BLaER1 treated with 17β-estradiol and CSF1 and Interleukin-3, amounts not matched to agents 10 nM and 100 nM (cell line): ENCODE measurements at regions not wholly inside any gene's neighbourhood (a gene's known extent, or its start where the extent isn't known, plus 50 kb on each side); places are given as distances from the start of the nearest gene placed in this dataset.

Experiments
- H3K27ac ChIP-seq, 11 experiments: shearing (Covaris generic); formaldehyde crosslinking; 2 replicates each; pipeline ENCODE4 v1.8.1; 2022
- H3K27me3 ChIP-seq, 11 experiments: shearing (Covaris generic); formaldehyde crosslinking; 2 replicates each; pipeline ENCODE4 v1.8.1; 2022
- H3K36me3 ChIP-seq, 11 experiments: shearing (Covaris generic); formaldehyde crosslinking; 2 replicates each; pipeline ENCODE4 v1.8.1; 2022
- H3K4me1 ChIP-seq, 10 experiments: shearing (Covaris generic); formaldehyde crosslinking; 2 replicates each; pipeline ENCODE4 v1.8.1; 2022
- H3K4me2 ChIP-seq, 11 experiments: shearing (Covaris generic); formaldehyde crosslinking; 2 replicates each; pipeline ENCODE4 v1.8.1; 2022
- H3K4me3 ChIP-seq, 10 experiments: shearing (Covaris generic); formaldehyde crosslinking; 2 replicates each; pipeline ENCODE4 v1.8.1; 2022
- H3K9ac ChIP-seq, 11 experiments: shearing (Covaris generic); formaldehyde crosslinking; 2 replicates each; pipeline ENCODE4 v1.8.1; 2022
- H3K9me3 ChIP-seq, 11 experiments: shearing (Covaris generic); formaldehyde crosslinking; replicated peaks in 1 of 11; 2 replicates each; pipeline ENCODE4 v1.8.1; 2022
- H4K20me1 ChIP-seq, 11 experiments: shearing (Covaris generic); formaldehyde crosslinking; 2 replicates each; pipeline ENCODE4 v1.8.1; 2022
- Cebpa-rat ChIP-seq, 11 experiments: shearing (Covaris generic); IDR thresholded peaks; 2 replicates each; pipeline ENCODE4 v1.8.1; 2022

DNA sequence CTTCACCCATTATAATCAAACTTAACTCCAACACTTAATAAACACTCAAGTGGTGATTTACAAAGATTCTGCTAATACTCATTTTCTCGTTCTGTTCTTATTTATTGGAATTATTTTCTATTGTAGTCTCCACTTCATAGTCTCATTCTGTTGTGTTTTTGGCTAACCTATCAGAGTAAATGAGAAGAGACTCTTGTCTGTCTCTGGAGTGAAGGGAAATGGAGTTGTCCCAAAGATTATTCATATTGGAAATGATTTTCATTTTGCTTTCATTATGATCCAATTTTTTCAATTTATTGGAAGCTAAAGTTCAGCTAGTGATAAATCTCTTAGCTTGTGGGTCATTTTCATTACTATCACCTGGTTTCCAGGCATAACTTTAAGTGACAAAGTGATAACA lies 454.9 kb upstream of the JAG1 start:
- no peaks in the 10 kb centered on the region for H3K9me3 ChIP-seq
- no peak for TF ChIP-seq Cebpa-rat (IDR thresholded peaks at IDR 0.05)
- H3K27ac ChIP-seq = no peak overlapping the region
- H3K36me3 ChIP-seq = no peaks in the 10 kb centered on the region
- H3K27me3 ChIP-seq = no peaks in the 10 kb centered on the region
- H3K4me3 ChIP-seq = no peak overlapping the region
- peaks cover 0 to 18% (median 0%) of the 10 kb centered on the region in 10 experiments; a peak in 6 of 20 replicates for H3K4me1 ChIP-seq
- H3K4me2 ChIP-seq = no peak overlapping the region
- H4K20me1 ChIP-seq = no peaks in the 10 kb centered on the region
- H3K9ac ChIP-seq = no peak overlapping the region

- Histone ChIP-seq H4K20me1 (no peaks in the 10 kb centered on the region), H3K4me3 (no peak overlapping the region), H3K27ac (no peak overlapping the region), H3K9me3 (no peaks in the 10 kb centered on the region), H3K4me1 (no peaks in the 10 kb centered on the region), H3K27me3 (no peaks in the 10 kb centered on the region), H3K4me2 (no peak overlapping the region), H3K36me3 (no peaks in the 10 kb centered on the region), H3K9ac (no peak overlapping the region)
- TF ChIP-seq Cebpa-rat (IDR thresholded peaks at IDR 0.05) = no peak
Measured at GRCh38 chr20:11130554-11131166, 456.9 kb upstream of the JAG1 start.

DNA sequence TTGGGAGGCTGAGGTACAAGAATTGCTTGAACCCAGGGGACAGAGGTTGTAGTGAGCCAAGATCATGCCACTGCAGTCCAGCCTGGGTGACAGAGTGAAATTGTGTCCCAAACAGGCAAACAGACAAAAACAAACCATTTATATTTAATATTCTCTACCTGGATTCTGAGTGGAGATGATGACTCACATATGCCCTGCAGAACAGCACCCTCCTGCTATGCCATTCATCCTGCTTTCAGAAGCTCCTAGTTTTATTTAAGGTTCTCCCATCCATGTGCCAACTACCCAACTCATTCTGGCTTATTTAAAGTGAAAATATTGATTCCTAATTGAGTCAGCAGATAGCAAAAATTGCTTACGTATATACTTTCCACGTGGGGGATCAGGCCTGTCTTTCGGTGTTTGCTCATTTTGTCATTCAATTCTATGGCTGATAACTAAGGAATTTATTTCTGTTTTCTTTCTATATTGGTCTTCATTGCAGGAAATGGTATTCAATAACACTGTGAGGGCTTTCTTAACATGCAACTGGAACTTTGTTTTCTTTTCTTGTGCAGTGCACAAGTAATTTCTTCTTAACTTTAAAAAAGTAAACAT lies 459.1 kb upstream of the JAG1 start:
- H4K20me1 ChIP-seq = no peaks in the 10 kb centered on the region
- H3K27me3 ChIP-seq = no peaks in the 10 kb centered on the region
- no peak for TF ChIP-seq Cebpa-rat (IDR thresholded peaks at IDR 0.05)
- H3K4me3 ChIP-seq = no peak overlapping the region
- H3K4me1 ChIP-seq = no peaks in the 10 kb centered on the region
- H3K9ac ChIP-seq = no peak overlapping the region
- H3K9me3 ChIP-seq = no peaks in the 10 kb centered on the region
- H3K27ac ChIP-seq = no peak overlapping the region
- no peaks in the 10 kb centered on the region for H3K36me3 ChIP-seq
- no peak overlapping the region for H3K4me2 ChIP-seq

GRCh38 chr20:11136691-11137090 lies 462.9 kb upstream of the JAG1 start:
- Histone ChIP-seq H3K4me3 (no peak overlapping the region), H3K4me2 (no peak overlapping the region), H3K36me3 (no peaks in the 10 kb centered on the region), H3K9me3 (no peaks in the 10 kb centered on the region), H3K27ac (no peak overlapping the region), H3K9ac (no peak overlapping the region), H3K27me3 (no peaks in the 10 kb centered on the region), H4K20me1 (no peaks in the 10 kb centered on the region), H3K4me1 (no peaks in the 10 kb centered on the region)
- TF ChIP-seq Cebpa-rat (IDR thresholded peaks at IDR 0.05) = no peak

GRCh38 chr20:11137688-11138087 lies 463.9 kb upstream of the JAG1 start:
- no peaks in the 10 kb centered on the region for H3K9me3 ChIP-seq
- no peaks in the 10 kb centered on the region for H3K4me1 ChIP-seq
- TF ChIP-seq Cebpa-rat (IDR thresholded peaks at IDR 0.05) = no peak
- no peak overlapping the region for H3K4me2 ChIP-seq
- no peak overlapping the region for H3K4me3 ChIP-seq
- H3K36me3 ChIP-seq = no peaks in the 10 kb centered on the region
- H4K20me1 ChIP-seq = no peaks in the 10 kb centered on the region
- no peak overlapping the region for H3K27ac ChIP-seq
- no peak overlapping the region for H3K9ac ChIP-seq
- H3K27me3 ChIP-seq = no peaks in the 10 kb centered on the region

- H3K27ac ChIP-seq = no peak overlapping the region
- H3K36me3 ChIP-seq = no peaks in the 10 kb centered on the region
- TF ChIP-seq Cebpa-rat (IDR thresholded peaks at IDR 0.05) = no peak
- H3K27me3 ChIP-seq = no peaks in the 10 kb centered on the region
- H3K4me3 ChIP-seq = no peak overlapping the region
- no peaks in the 10 kb centered on the region for H4K20me1 ChIP-seq
- H3K9me3 ChIP-seq = no peaks in the 10 kb centered on the region
- no peaks in the 10 kb centered on the region for H3K4me1 ChIP-seq
- no peak overlapping the region for H3K4me2 ChIP-seq
- H3K9ac ChIP-seq = no peak overlapping the region
Measured at GRCh38 chr20:11140359-11140758, 466.6 kb upstream of the JAG1 start.

- Histone ChIP-seq H4K20me1 (no peaks in the 10 kb centered on the region), H3K4me1 (no peaks in the 10 kb centered on the region), H3K36me3 (no peaks in the 10 kb centered on the region), H3K9me3 (no peaks in the 10 kb centered on the region), H3K27ac (no peak overlapping the region), H3K4me2 (no peak overlapping the region), H3K9ac (no peak overlapping the region), H3K4me3 (no peak overlapping the region), H3K27me3 (no peaks in the 10 kb centered on the region)
- TF ChIP-seq Cebpa-rat (IDR thresholded peaks at IDR 0.05) = no peak
Measured at GRCh38 chr20:11143481-11143880, 469.7 kb upstream of the JAG1 start.

- Histone ChIP-seq H3K27me3 (no peaks in the 10 kb centered on the region), H3K27ac (no peak overlapping the region), H3K9me3 (no peaks in the 10 kb centered on the region), H3K4me2 (no peak overlapping the region), H3K36me3 (no peaks in the 10 kb centered on the region), H4K20me1 (no peaks in the 10 kb centered on the region), H3K9ac (no peak overlapping the region), H3K4me3 (no peak overlapping the region), H3K4me1 (no peaks in the 10 kb centered on the region)
- TF ChIP-seq Cebpa-rat (IDR thresholded peaks at IDR 0.05) = no peak
Measured at GRCh38 chr20:11144114-11144950, 470.5 kb upstream of the JAG1 start.

GRCh38 chr20:11145616-11146015 lies 471.8 kb upstream of the JAG1 start:
- Histone ChIP-seq H3K27me3 (no peaks in the 10 kb centered on the region), H3K4me3 (no peak overlapping the region), H3K4me2 (no peak overlapping the region), H3K4me1 (no peaks in the 10 kb centered on the region), H3K27ac (no peak overlapping the region), H3K36me3 (no peaks in the 10 kb centered on the region), H3K9ac (no peak overlapping the region), H4K20me1 (no peaks in the 10 kb centered on the region), H3K9me3 (no peaks in the 10 kb centered on the region)
- no peak for TF ChIP-seq Cebpa-rat (IDR thresholded peaks at IDR 0.05)

GRCh38 chr20:11153819-11154218 lies 480.0 kb upstream of the JAG1 start:
- H4K20me1 ChIP-seq = no peaks in the 10 kb centered on the region
- TF ChIP-seq Cebpa-rat (IDR thresholded peaks at IDR 0.05) = no peak
- H3K9ac ChIP-seq = no peak overlapping the region
- no peaks in the 10 kb centered on the region for H3K27me3 ChIP-seq
- no peak overlapping the region for H3K27ac ChIP-seq
- no peaks in the 10 kb centered on the region for H3K36me3 ChIP-seq
- no peaks in the 10 kb centered on the region for H3K9me3 ChIP-seq
- H3K4me3 ChIP-seq = no peak overlapping the region
- H3K4me2 ChIP-seq = no peak overlapping the region
- no peaks in the 10 kb centered on the region for H3K4me1 ChIP-seq
